DND-41 (cell line): ENCODE measurements at regions not wholly inside any gene's neighbourhood (a gene's known extent, or its start where the extent isn't known, plus 50 kb on each side); places are given as distances from the start of the nearest gene placed in this dataset.

Experiments used
- EZH2 ChIP-seq: IDR thresholded peaks from 3 replicates; pipeline ENCODE4 v1.6.1; 2012; ENCODE audit warnings: borderline replicate concordance, low read depth, mild to moderate bottlenecking, moderate library complexity, low read length, inconsistent platforms; ENCODE audit not compliant: severe bottlenecking
- TF ChIP-seq, protein P1 (sequence below): IDR thresholded peaks from 2 replicates; pipeline ENCODE4 v1.5.1; 2012; ENCODE audit warnings: borderline replicate concordance, low read length, moderate library complexity, mild to moderate bottlenecking; ENCODE audit not compliant: poor library complexity, severe bottlenecking; ENCODE audit errors: extremely low read depth

DNA sequence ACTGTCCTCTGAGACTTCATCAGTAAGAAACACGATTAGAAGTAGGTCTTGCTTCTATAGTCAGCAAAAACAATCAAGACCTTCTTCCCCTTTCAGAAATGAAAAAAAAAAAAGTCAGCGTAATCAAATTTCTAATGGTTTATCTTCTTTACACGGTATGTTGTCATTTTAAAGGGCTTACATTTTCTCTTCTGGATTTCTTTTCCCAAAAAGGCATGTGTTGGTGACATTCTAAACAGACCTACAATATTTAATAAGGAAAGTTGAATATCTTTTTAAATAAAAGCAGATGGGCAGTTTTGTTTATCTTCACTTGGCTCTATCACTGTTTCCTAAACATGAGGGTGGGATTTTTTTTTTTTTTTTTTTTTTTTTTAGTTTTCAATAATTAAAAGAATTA is 197.3 kb upstream of the ADAMTS9 start:
- TF ChIP-seq, protein P1, sequence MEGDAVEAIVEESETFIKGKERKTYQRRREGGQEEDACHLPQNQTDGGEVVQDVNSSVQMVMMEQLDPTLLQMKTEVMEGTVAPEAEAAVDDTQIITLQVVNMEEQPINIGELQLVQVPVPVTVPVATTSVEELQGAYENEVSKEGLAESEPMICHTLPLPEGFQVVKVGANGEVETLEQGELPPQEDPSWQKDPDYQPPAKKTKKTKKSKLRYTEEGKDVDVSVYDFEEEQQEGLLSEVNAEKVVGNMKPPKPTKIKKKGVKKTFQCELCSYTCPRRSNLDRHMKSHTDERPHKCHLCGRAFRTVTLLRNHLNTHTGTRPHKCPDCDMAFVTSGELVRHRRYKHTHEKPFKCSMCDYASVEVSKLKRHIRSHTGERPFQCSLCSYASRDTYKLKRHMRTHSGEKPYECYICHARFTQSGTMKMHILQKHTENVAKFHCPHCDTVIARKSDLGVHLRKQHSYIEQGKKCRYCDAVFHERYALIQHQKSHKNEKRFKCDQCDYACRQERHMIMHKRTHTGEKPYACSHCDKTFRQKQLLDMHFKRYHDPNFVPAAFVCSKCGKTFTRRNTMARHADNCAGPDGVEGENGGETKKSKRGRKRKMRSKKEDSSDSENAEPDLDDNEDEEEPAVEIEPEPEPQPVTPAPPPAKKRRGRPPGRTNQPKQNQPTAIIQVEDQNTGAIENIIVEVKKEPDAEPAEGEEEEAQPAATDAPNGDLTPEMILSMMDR, result no peak
- TF ChIP-seq EZH2, result no peak
